Kidney epithelial cell (primary cell): ENCODE measurements at regions not wholly inside any gene's neighbourhood (a gene's known extent, or its start where the extent isn't known, plus 50 kb on each side); places are given as distances from the start of the nearest gene placed in this dataset.

Source experiments
- DNase-seq: peaks from one replicate; pipeline ENCODE4 v3.0.0-alpha.2; 2010; ENCODE audit warnings: low read depth
- H3K27me3 ChIP-seq: 2 replicates; pipeline ENCODE4 v1.6.0; 2011; ENCODE audit warnings: low read length; ENCODE audit not compliant: control insufficient read depth, insufficient read depth
- H3K36me3 ChIP-seq: 2 replicates; pipeline ENCODE4 v1.5.1; 2011; ENCODE audit warnings: low read length; ENCODE audit not compliant: control insufficient read depth, insufficient read depth
- H3K4me3 ChIP-seq: 2 replicates; pipeline ENCODE4 v1.5.1; 2011; ENCODE audit warnings: low read depth, mild to moderate bottlenecking, control low read depth, low read length
- TF ChIP-seq, protein P1 (sequence below): IDR thresholded peaks from 2 replicates; pipeline ENCODE4 v1.5.1; 2011; ENCODE audit warnings: mild to moderate bottlenecking, moderate library complexity, low read length, control low read depth, inconsistent platforms; ENCODE audit not compliant: insufficient read depth, poor library complexity, severe bottlenecking

DNA sequence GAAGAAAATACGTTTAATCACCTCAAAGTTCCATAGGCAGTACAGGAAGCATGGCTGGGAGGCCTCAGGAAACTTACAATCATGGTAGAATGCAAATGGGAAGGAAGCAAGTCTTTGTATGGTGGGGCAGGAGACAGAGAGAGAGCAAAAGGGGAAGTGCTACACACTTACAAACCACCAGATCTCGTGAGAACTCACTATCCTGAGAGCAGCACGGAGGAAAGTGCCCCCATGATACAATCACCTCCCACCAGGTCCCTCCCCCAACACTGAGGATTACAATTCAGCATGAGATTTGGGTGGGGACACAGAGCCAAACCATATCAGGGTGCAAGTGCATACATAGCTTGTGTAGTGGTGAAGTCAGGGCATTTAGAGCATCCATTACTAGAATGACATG, 92.3 kb upstream of the ANKRD10 start:
- no peaks in the 10 kb centered on the region for H3K36me3 ChIP-seq
- DNase-seq: no peak
- no peaks in the 10 kb centered on the region for H3K27me3 ChIP-seq
- TF ChIP-seq, protein P1, sequence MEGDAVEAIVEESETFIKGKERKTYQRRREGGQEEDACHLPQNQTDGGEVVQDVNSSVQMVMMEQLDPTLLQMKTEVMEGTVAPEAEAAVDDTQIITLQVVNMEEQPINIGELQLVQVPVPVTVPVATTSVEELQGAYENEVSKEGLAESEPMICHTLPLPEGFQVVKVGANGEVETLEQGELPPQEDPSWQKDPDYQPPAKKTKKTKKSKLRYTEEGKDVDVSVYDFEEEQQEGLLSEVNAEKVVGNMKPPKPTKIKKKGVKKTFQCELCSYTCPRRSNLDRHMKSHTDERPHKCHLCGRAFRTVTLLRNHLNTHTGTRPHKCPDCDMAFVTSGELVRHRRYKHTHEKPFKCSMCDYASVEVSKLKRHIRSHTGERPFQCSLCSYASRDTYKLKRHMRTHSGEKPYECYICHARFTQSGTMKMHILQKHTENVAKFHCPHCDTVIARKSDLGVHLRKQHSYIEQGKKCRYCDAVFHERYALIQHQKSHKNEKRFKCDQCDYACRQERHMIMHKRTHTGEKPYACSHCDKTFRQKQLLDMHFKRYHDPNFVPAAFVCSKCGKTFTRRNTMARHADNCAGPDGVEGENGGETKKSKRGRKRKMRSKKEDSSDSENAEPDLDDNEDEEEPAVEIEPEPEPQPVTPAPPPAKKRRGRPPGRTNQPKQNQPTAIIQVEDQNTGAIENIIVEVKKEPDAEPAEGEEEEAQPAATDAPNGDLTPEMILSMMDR: no peak
- no peak overlapping the region for H3K4me3 ChIP-seq

DNA sequence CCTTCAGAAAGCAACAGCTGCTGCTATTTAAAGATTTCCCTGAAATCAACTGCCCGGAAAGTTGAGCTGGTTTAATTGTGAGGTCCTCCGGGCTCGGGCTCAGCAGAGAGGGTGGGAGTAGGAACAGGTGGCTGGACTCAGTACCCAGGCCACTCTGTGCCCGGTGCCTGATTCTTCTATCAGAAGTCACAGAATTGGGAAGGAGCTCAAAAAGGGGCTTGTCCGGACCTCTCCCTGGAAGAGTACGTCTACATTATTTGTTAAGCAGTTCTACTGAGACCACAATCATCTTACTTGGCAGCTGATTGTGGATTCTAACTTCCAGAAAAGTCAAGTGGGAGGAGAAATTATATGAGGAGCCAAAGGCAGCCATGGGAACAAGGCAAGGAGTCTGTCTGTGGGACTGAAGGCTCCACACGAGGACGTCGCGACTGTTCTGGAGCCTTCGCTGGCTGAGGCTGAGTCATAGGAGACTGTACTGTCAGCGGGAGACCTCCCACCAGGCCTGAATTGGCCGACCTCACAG, 91.7 kb upstream of the ANKRD10 start:
- Histone ChIP-seq H3K4me3 (no peak overlapping the region), H3K27me3 (no peaks in the 10 kb centered on the region), H3K36me3 (no peaks in the 10 kb centered on the region)
- TF ChIP-seq, protein P1: no peak
- DNase-seq: no peak

DNA sequence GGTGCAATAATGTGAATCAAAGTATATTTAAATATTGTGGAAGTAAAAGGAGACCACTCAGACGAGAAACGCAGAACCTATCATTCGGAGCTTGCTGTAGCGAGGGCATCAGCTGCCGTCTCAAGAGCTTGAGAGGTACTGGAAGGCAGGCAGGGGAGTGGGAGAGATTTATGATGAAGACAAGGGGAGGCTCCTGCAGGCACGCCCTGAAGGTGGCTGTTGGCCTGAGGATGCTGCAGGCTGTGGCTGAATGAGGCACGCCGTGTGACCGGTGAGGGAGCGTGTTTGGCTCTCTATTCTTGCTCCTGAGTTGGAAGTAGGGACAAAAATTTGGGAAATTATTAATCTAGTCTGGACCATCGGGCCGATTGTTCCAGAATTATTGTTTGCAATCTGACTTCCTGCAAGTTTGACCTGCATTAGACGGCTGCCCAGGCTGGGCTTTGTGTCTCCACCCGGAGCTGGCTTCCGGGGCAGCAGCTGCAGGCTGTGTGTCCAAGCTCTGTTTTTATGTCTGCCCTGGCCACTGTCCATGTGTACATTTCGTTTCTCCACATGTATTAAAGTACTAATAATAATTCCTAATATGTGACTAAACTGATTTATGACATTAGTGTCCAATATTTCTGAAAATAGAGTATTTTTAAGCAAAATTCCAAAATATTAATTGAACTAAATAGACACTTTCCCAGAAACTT, 91.1 kb upstream of the ANKRD10 start:
- no peaks in the 10 kb centered on the region for H3K36me3 ChIP-seq
- TF ChIP-seq, protein P1: no peak
- DNase-seq: no peak
- no peaks in the 10 kb centered on the region for H3K27me3 ChIP-seq
- H3K4me3 ChIP-seq: no peak overlapping the region

DNA sequence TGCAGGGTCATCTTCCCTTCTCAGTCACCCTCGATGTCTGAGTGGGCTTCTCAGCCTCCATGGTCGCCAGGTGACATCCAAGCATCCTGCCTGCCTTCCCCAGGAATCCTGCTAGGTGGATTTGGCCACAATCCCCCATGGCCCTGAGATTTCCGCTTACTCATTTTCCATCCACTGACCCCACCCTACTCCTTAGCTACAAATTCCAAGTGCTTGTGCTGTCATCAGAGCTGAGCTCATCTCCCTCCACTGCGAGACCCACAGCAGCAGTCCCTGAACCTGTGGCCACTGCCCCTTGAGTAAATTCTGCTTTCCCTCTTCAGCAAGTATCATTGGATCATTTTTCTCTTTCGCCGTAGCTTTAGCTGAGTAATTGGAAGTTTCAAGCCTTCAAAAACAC, 90.5 kb upstream of the ANKRD10 start:
- H3K36me3 ChIP-seq: no peaks in the 10 kb centered on the region
- TF ChIP-seq, protein P1: no peak
- no peak for DNase-seq
- H3K4me3 ChIP-seq: no peak overlapping the region
- H3K27me3 ChIP-seq: no peaks in the 10 kb centered on the region

DNA sequence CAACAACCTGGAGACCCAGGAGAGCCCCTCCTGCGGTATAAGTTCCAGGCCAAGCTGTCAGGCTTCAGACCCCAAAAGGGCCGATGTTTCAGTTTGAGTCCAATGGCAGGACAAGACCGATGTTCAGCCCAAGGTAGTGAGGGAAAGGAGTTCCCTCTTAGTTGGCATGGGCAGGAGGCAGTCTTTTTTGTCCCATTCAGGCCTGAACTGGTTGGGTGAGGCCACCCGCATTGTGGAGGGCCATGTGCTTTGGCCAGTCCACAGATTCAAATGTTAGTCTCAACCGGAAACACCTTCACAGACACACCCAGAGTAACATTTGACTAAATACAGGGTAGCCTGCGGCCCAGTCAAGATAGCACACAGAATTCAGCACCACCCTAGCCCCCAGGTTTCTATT, 89.6 kb upstream of the ANKRD10 start:
- no peak for DNase-seq
- Histone ChIP-seq H3K36me3 (no peaks in the 10 kb centered on the region), H3K27me3 (peaks cover 2% of the 10 kb centered on the region), H3K4me3 (no peak overlapping the region)
- TF ChIP-seq, protein P1: no peak

DNA sequence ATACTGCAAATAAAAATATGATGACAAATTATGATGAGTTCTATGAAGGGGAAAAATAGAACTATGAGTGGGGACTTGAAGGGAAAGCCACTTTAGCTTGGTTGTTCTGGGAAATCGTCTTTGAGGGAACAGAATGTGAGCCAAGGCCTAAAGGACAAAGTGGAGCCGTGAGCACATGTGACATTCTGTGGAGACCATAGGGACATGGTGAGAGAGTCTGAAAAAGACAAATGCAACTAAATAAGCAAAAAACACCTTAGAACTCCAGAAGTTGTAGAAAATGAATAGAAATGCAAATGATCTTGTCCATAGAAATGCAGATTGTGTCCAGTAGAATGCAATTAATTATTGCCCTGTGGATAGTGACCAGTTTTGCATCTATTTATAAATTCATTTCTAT, 86.8 kb upstream of the ANKRD10 start:
- Histone ChIP-seq H3K4me3 (no peak overlapping the region), H3K27me3 (peaks cover 2% of the 10 kb centered on the region), H3K36me3 (no peaks in the 10 kb centered on the region)
- TF ChIP-seq, protein P1: no peak
- DNase-seq: no peak
